Caco-2 (cell line): ENCODE measurements at regions not wholly inside any gene's neighbourhood (a gene's known extent, or its start where the extent isn't known, plus 50 kb on each side); places are given as distances from the start of the nearest gene placed in this dataset.

Experiments
- BruUV-seq: library from RNA; stranded (reverse); fragments of 400-500 nt; replicated peaks from 2 replicates; lab custom pipeline; 2021; lab: Mats Ljungman, UMichigan
- CTCF ChIA-PET: fragments of 300-600 bp; sonication (Branson Sonifier 250); formaldehyde crosslinking; loops from one replicate; lab custom pipeline; 2022; ENCODE audit warnings: antibody characterized with exemption; lab: Charles Lee
- POLR2A ChIA-PET: fragments of 300-600 bp; sonication (Branson Sonifier 250); formaldehyde crosslinking; loops from one replicate; lab custom pipeline; 2022; ENCODE audit warnings: antibody characterized with exemption; lab: Charles Lee
- DNase-seq, 2 experiments: peaks; one replicate each; pipeline versions ENCODE4 v3.0.0 to v3.0.0-alpha.2; 2020 to 2022
- H3K27me3 ChIP-seq: replicated peaks from 2 replicates; pipeline ENCODE4 v1.6.0; 2011; ENCODE audit warnings: low read length; ENCODE audit not compliant: control insufficient read depth, insufficient read depth
- H3K36me3 ChIP-seq: 2 replicates; pipeline ENCODE4 v1.5.1; 2011; ENCODE audit warnings: low read length; ENCODE audit not compliant: control insufficient read depth, insufficient read depth
- H3K4me1 ChIP-seq: fragments of 250-450 bp; sonication (Bioruptor Pico); 2 replicates; pipeline ENCODE4 v1.5.1; 2020; ENCODE audit warnings: mild to moderate bottlenecking
- H3K4me3 ChIP-seq: 2 replicates; pipeline ENCODE4 v1.5.1; 2011; ENCODE audit warnings: low read depth, mild to moderate bottlenecking, control low read depth, low read length
- H3K9me3 ChIP-seq: fragments of 250-450 bp; sonication (Bioruptor Pico); 2 replicates; pipeline ENCODE4 v1.5.1; 2020; ENCODE audit warnings: mild to moderate bottlenecking, moderate library complexity
- H3K27ac Mint-ChIP-seq: one replicate; pipeline ENCODE4 v1.8.0; 2022; ENCODE audit warnings: mixed read lengths; ENCODE audit not compliant: unreplicated experiment
- H3K27me3 Mint-ChIP-seq: one replicate; pipeline ENCODE4 v1.8.0; 2022; ENCODE audit warnings: mixed read lengths; ENCODE audit not compliant: insufficient read depth, unreplicated experiment
- H3K36me3 Mint-ChIP-seq: one replicate; pipeline ENCODE4 v1.8.0; 2022; ENCODE audit warnings: mild to moderate bottlenecking, mixed read lengths; ENCODE audit not compliant: insufficient read depth, unreplicated experiment
- H3K4me1 Mint-ChIP-seq: one replicate; pipeline ENCODE4 v1.8.0; 2022; ENCODE audit warnings: low read depth, mixed read lengths; ENCODE audit not compliant: unreplicated experiment
- H3K4me3 Mint-ChIP-seq: one replicate; pipeline ENCODE4 v1.8.0; 2022; ENCODE audit warnings: mild to moderate bottlenecking, moderate library complexity, mixed read lengths; ENCODE audit not compliant: unreplicated experiment
- H3K9me3 Mint-ChIP-seq: one replicate; pipeline ENCODE4 v1.8.0; 2022; ENCODE audit warnings: mixed read lengths; ENCODE audit not compliant: unreplicated experiment
- CTCF ChIP-seq, 2 experiments: fragments of 200-600 bp in 1 of 2; IDR thresholded peaks; 1 replicate in 1 of 2; 2 replicates in 1 of 2; pipeline versions ENCODE4 v1.5.1 to v1.8.0; 2011 to 2022; ENCODE audit warnings: antibody characterized with exemption in 1 of 2, control low read depth in 1 of 2, inconsistent platforms in 1 of 2, low read depth in 1 of 2, low read length in 1 of 2, mild to moderate bottlenecking in 1 of 2, moderate library complexity in 1 of 2; ENCODE audit not compliant: insufficient read depth in 1 of 2, severe bottlenecking in 1 of 2, unreplicated experiment in 1 of 2
- intact Hi-C: fragments of 100-400 bp; cut with micrococcal nuclease; formaldehyde crosslinking; loops from one replicate; pipeline ENCODE4 v1.10.0; 2022; ENCODE audit not compliant: unreplicated experiment

DNA sequence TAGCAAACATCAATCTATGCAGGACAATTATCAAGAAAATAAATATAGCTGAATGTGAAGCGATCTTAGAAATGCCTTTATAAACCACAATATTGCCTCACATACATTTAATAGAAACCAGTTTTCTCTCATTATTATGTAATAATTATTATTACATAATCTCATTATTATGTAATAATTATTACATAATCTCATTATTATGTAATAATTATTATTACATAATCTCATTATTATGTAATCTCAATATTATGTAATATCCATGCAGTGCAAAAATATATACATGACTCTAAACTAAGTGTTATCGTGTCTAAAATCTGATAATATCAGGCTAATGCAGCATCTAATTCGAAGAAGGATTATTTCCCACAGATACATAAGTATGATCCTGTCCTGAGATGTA lies 563.9 kb upstream of the SEMA6A start:
- no TSS peak for BruUV-seq
- Histone ChIP-seq H3K36me3 (no peaks in the 10 kb centered on the region), H3K4me1 (peaks cover 8% of the 10 kb centered on the region; the same call in 1 of the 2 replicates), H3K9me3 (no peaks in the 10 kb centered on the region), H3K27me3 (no peaks in the 10 kb centered on the region), H3K4me3 (no peak overlapping the region)
- H3K27ac Mint-ChIP-seq: no peak overlapping the region
- intact Hi-C loops: no loop called here
- TF ChIP-seq CTCF (IDR thresholded peaks at IDR 0.05; ENCODE audit: insufficient read depth in 1 of 2, low read depth in 1 of 2, low read length in 1 of 2, severe bottlenecking in 1 of 2, unreplicated experiment in 1 of 2): no peak
- no peaks in the 10 kb centered on the region for H3K9me3 Mint-ChIP-seq
- H3K36me3 Mint-ChIP-seq: no peaks in the 10 kb centered on the region
- no peak for DNase-seq
- H3K4me1 Mint-ChIP-seq: peaks cover 15% of the 10 kb centered on the region
- ChIA-PET POLR2A (no interaction called here), CTCF (no interaction called here)
- no peaks in the 10 kb centered on the region for H3K27me3 Mint-ChIP-seq
- H3K4me3 Mint-ChIP-seq: no peak overlapping the region

DNA sequence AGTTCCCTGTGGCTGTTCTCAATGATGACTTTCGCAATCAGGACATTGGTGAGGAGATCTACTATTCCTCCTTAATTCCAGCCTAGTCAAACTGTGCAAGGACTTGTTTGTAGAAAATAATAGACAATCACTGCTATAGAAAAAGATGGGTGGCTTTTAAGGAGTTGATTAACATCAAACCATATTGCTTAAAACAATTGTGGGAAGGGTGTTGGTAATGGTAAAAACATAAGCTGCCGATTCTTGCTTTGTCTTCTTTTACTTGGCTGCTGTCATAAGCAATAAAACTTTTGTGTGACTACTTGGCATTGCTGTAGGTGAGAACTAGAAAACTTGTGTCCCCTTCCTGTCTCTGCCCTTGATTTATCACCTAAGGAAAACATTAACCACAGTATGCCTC lies 561.2 kb upstream of the SEMA6A start:
- ChIA-PET CTCF (no interaction called here), POLR2A (no interaction called here)
- no peaks in the 10 kb centered on the region for H3K27me3 ChIP-seq
- Mint-ChIP-seq H3K27me3 (no peaks in the 10 kb centered on the region), H3K36me3 (no peaks in the 10 kb centered on the region), H3K27ac (no peak overlapping the region), H3K4me3 (no peak overlapping the region), H3K9me3 (no peaks in the 10 kb centered on the region), H3K4me1 (no peaks in the 10 kb centered on the region)
- BruUV-seq: no TSS peak
- H3K36me3 ChIP-seq: no peaks in the 10 kb centered on the region
- intact Hi-C loops: no loop called here
- H3K4me3 ChIP-seq: no peak overlapping the region
- no peak for TF ChIP-seq CTCF (IDR thresholded peaks at IDR 0.05; ENCODE audit: insufficient read depth in 1 of 2, low read depth in 1 of 2, low read length in 1 of 2, severe bottlenecking in 1 of 2, unreplicated experiment in 1 of 2)
- no peak for DNase-seq
- no peaks in the 10 kb centered on the region for H3K4me1 ChIP-seq
- no peaks in the 10 kb centered on the region for H3K9me3 ChIP-seq

DNA sequence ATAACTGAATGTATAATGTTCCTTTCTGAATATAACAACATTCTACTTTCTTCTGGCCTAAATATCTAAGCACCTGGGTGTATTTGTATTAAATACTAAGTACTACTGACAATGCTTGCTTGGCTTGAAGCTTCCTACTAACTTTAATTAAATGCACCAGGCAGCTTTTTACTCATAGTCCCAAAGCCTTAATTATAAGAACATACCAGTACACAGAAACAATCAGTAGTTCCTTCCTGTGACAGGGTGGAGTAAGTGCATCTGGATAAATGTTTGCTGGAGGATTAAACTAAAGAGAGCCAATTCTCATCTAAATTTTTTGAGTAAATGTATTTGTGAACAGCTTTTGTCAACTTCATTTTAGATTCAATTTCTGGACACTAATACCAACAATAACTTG lies 558.6 kb upstream of the SEMA6A start:
- POLR2A ChIA-PET: no interaction called here
- Mint-ChIP-seq H3K36me3 (no peaks in the 10 kb centered on the region), H3K9me3 (no peaks in the 10 kb centered on the region), H3K27ac (no peak overlapping the region), H3K4me3 (no peak overlapping the region), H3K27me3 (no peaks in the 10 kb centered on the region), H3K4me1 (no peaks in the 10 kb centered on the region)
- Histone ChIP-seq H3K4me3 (no peak overlapping the region), H3K27me3 (no peaks in the 10 kb centered on the region), H3K36me3 (no peaks in the 10 kb centered on the region), H3K4me1 (no peaks in the 10 kb centered on the region), H3K9me3 (no peaks in the 10 kb centered on the region)
- CTCF ChIA-PET: no interaction called here
- DNase-seq: no peak
- TF ChIP-seq CTCF (IDR thresholded peaks at IDR 0.05; ENCODE audit: insufficient read depth in 1 of 2, low read depth in 1 of 2, low read length in 1 of 2, severe bottlenecking in 1 of 2, unreplicated experiment in 1 of 2): no peak
- BruUV-seq: no TSS peak
- intact Hi-C loops: no loop called here
